ENCODE measurements at regions not wholly inside any gene's neighbourhood (a gene's known extent, or its start where the extent isn't known, plus 50 kb on each side); places are given as distances from the start of the nearest gene placed in this dataset.

DNA sequence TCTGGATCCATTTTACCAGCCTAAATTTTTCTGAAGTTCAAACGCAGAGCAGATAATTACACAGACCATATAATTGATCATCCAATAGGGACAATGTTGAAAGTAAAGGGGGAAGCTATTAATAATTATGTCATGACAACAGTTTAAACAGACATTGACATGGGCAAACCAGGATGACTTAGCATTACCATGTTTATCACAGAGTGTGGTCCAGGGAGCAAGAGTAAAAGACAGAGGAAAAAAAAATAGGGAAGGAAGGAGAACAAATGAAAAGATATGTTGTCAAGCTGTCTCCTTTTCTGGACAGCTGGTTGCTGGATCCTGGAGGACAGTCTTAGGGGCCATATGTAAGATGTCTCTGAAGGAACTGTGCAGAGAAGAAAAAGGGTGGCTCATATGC is 69.4 kb upstream of the FBXL4 start (continued):
- no peak for TF ChIP-seq SKIL (CRISPR knock-in tag; IDR thresholded peaks at IDR 0.05; ENCODE audit: borderline replicate concordance)

DNA sequence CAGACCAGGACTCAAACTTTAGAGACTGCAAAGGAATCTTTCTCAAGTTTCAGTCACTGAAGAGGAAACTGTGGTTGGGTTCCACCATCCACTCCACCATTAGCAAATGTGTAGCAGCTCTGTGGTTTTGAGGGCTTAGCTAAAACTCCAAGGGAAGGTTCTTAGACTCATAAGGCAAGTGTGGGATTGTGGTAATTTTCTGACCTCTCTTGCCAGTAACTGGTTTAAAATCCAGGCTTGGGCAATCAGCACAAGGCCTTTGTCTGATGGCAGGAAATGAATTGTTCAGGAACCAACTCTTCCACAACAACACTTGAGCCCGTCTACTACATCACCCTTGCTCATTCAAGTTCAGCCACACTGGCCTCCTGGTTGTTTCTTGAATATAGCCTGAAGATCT is 68.6 kb upstream of the FBXL4 start:
- 0% methylated on average over 1 of the region's 1 CpG for WGBS (ENCODE audit: low lambda C conversion rate)
- POLR2A ChIA-PET, result no interaction called here
- no peak for TF ChIP-seq ZNF33A (CRISPR knock-in tag; IDR thresholded peaks at IDR 0.05; ENCODE audit: borderline replicate concordance)
- no peaks in the 10 kb centered on the region for H3K36me3 ChIP-seq (replicated peaks in 1 of 2; ENCODE audit: control insufficient read depth in 1 of 2, insufficient read depth in 2 of 2, low read length in 2 of 2)
- intact Hi-C loops (cut with micrococcal nuclease; ENCODE audit: unreplicated experiment), result no loop called here
- no peaks in the 10 kb centered on the region for H3K9me3 ChIP-seq (ENCODE audit: low read length)
- no peak overlapping the region for H2AFZ ChIP-seq (ENCODE audit: low read length)
- no peaks in the 10 kb centered on the region for H4K20me1 ChIP-seq (ENCODE audit: insufficient read depth, low read length)
- H3K79me2 ChIP-seq (ENCODE audit: insufficient read depth, low read length), result no peaks in the 10 kb centered on the region
- CTCF ChIA-PET (ENCODE audit: low intra/inter-chr PET ratio, low total read pairs), result no interaction called here
- H3K4me3 ChIP-seq (replicated peaks in 1 of 3; ENCODE audit: insufficient read depth in 1 of 3, low read depth in 2 of 3, low read length in 3 of 3), result no peak overlapping the region
- no peaks in the 10 kb centered on the region for H3K27me3 ChIP-seq (ENCODE audit: control insufficient read depth in 1 of 2, insufficient read depth in 2 of 2, low read length in 2 of 2)
- in situ Hi-C loops (cut with HindIII; ENCODE audit: extremely low pct_ligation_motif_present, low pct_unique_long_range_greater_than_20kb), result no loop called here
- no TSS peak for BruUV-seq (replicated peaks)
- H3K9ac ChIP-seq (ENCODE audit: insufficient read depth, low read depth, low read length), result no peak overlapping the region
- no peak overlapping the region for H3K27ac ChIP-seq (ENCODE audit: extremely low read length, insufficient read depth, low read length)
- no peak for DNase-seq (ENCODE audit: low spot score)
- no peak for ATAC-seq
- H3K4me2 ChIP-seq (ENCODE audit: low read depth, low read length), result no peak overlapping the region
- no peak for FAIRE-seq
- no peaks in the 10 kb centered on the region for H3K4me1 ChIP-seq (ENCODE audit: insufficient read depth, low read length)

- in situ Hi-C loops (cut with HindIII; ENCODE audit: extremely low pct_ligation_motif_present, low pct_unique_long_range_greater_than_20kb), result no loop called here
- WGBS (ENCODE audit: low lambda C conversion rate), result 0% methylated on average over 1 of the region's 1 CpG
- BruUV-seq (replicated peaks), result no TSS peak
- H3K27ac ChIP-seq (ENCODE audit: extremely low read length, insufficient read depth, low read length), result no peak overlapping the region
- H3K27me3 ChIP-seq (ENCODE audit: control insufficient read depth in 1 of 2, insufficient read depth in 2 of 2, low read length in 2 of 2), result no peaks in the 10 kb centered on the region
- intact Hi-C loops (cut with micrococcal nuclease; ENCODE audit: unreplicated experiment), result no loop called here
- no peaks in the 10 kb centered on the region for H3K36me3 ChIP-seq (replicated peaks in 1 of 2; ENCODE audit: control insufficient read depth in 1 of 2, insufficient read depth in 2 of 2, low read length in 2 of 2)
- no peak overlapping the region for H3K4me3 ChIP-seq (replicated peaks in 1 of 3; ENCODE audit: insufficient read depth in 1 of 3, low read depth in 2 of 3, low read length in 3 of 3)
- DNase-seq (ENCODE audit: low spot score) (no peak), ATAC-seq (no peak), FAIRE-seq (no peak)
- H2AFZ ChIP-seq (ENCODE audit: low read length), result no peak overlapping the region
- ChIA-PET CTCF (ENCODE audit: low intra/inter-chr PET ratio, low total read pairs) (no interaction called here), POLR2A (no interaction called here)
- no peaks in the 10 kb centered on the region for H4K20me1 ChIP-seq (ENCODE audit: insufficient read depth, low read length)
- no peak overlapping the region for H3K9ac ChIP-seq (ENCODE audit: insufficient read depth, low read depth, low read length)
- no peak overlapping the region for H3K4me2 ChIP-seq (ENCODE audit: low read depth, low read length)
- no peaks in the 10 kb centered on the region for H3K4me1 ChIP-seq (ENCODE audit: insufficient read depth, low read length)
- TF ChIP-seq GZF1 (CRISPR knock-in tag; IDR thresholded peaks at IDR 0.05) (no peak), CREBL2 (CRISPR knock-in tag; IDR thresholded peaks at IDR 0.05; ENCODE audit: borderline replicate concordance) (no peak), DPF2 (CRISPR knock-in tag; IDR thresholded peaks at IDR 0.05; ENCODE audit: borderline replicate concordance, low read depth) (no peak), HNRNPLL (IDR thresholded peaks at IDR 0.05; ENCODE audit: low read depth, low read length, poor library complexity, severe bottlenecking) (no peak), NFIC (IDR thresholded peaks at IDR 0.05; ENCODE audit: low read length) (no peak), KLF12 (CRISPR knock-in tag; IDR thresholded peaks at IDR 0.05; ENCODE audit: borderline replicate concordance) (no peak), ZNF790 (CRISPR knock-in tag; IDR thresholded peaks at IDR 0.05; ENCODE audit: borderline replicate concordance) (no peak), REPIN1 (CRISPR knock-in tag; IDR thresholded peaks at IDR 0.05; ENCODE audit: borderline replicate concordance, low read depth) (no peak), ZSCAN21 (CRISPR knock-in tag; IDR thresholded peaks at IDR 0.05; ENCODE audit: borderline replicate concordance) (no peak), NR2F1 (CRISPR knock-in tag; IDR thresholded peaks at IDR 0.05) (no peak), PLSCR1 (CRISPR knock-in tag; IDR thresholded peaks at IDR 0.05; ENCODE audit: borderline replicate concordance) (no peak), ZNF570 (CRISPR knock-in tag; IDR thresholded peaks at IDR 0.05; ENCODE audit: borderline replicate concordance) (no peak), TBP (CRISPR knock-in tag; IDR thresholded peaks at IDR 0.05) (no peak)
- H3K79me2 ChIP-seq (ENCODE audit: insufficient read depth, low read length), result no peaks in the 10 kb centered on the region
- H3K9me3 ChIP-seq (ENCODE audit: low read length), result no peaks in the 10 kb centered on the region
These were observed 66.3 kb upstream of the FBXL4 start for GRCh38 chr6:99014061-99014460.
